Fibroblast of mammary gland (primary cell): ENCODE measurements at regions not wholly inside any gene's neighbourhood (a gene's known extent, or its start where the extent isn't known, plus 50 kb on each side); places are given as distances from the start of the nearest gene placed in this dataset.

Source experiments
- DNase-seq: peaks from one replicate; pipeline ENCODE4 v3.0.0-alpha.2; 2010; ENCODE audit warnings: low read depth
- H3K4me3 ChIP-seq: 2 replicates; pipeline ENCODE4 v1.5.1; 2011; ENCODE audit warnings: low read depth, mild to moderate bottlenecking, low read length, moderate library complexity; ENCODE audit not compliant: control insufficient read depth
- CTCF ChIP-seq: conservative IDR thresholded peaks from 2 replicates; pipeline ENCODE4 v1.5.1; 2011; ENCODE audit warnings: low read depth, low read length, inconsistent platforms; ENCODE audit not compliant: control insufficient read depth, insufficient read depth

DNA sequence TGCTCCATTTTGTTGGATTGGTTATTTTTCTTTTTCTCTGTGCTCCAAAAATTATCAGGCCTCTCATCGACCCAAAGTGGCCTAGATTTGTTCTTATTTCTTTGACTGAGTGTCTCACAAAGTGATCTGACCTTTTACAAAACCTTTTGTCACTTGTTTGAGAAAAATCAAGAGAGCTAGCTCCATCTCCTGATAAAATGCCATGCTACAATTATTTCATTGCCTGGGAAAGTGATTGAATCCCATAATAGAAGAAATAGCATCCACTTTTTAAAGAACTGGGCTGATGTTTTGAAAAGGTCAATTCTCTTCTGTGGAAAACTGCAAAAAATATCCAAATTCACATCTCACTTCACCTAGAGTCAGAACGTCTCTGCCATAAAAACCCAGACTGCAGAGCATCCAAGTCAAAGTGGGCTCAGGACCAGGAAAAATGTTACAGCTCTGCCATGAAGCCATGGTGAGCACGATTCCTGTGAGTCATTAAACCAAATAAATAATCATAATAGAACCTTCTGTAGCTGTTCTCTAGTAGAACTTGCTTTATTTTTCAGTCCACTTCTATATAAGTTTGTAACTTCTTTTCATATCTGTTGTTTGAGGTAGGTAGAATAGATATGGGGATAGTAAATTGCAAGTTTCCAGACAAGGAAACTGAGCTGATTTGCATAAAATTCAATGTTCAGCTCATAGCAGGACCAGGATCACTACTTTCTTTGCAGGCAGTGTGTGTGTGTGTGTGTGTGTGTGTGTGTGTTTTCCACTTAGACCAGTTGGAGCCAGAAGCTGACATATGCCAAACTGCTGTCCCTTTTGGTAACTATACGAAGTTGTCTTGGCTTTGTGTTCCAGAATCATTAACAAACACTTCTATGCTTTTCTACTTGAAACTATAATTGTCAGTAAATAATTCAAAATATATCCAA, 632.5 kb upstream of the ANKRD30A start:
- no peak for TF ChIP-seq CTCF
- H3K4me3 ChIP-seq: no peak overlapping the region
- DNase-seq: peak; percentile 83

DNA sequence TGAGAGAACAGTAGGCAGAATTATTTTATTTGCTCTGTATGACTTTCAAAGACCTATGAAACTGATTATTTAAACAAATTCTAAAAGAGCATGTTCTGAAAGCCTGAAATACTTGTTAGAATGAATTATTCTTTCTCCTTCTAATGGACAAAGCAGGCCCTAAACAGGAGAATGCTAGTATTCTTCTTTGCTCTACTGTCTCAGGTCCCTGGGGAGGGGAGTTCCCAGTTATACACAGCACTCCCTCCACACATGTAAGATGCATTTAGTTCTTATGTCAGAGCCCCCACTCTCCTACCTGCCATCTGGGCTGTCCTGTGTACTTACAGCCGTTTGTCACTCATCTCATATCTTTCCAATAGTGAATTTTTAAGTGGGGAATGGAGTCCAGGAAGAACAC, 633.5 kb upstream of the ANKRD30A start:
- DNase-seq: no peak
- no peak overlapping the region for H3K4me3 ChIP-seq
- TF ChIP-seq CTCF: no peak

DNA sequence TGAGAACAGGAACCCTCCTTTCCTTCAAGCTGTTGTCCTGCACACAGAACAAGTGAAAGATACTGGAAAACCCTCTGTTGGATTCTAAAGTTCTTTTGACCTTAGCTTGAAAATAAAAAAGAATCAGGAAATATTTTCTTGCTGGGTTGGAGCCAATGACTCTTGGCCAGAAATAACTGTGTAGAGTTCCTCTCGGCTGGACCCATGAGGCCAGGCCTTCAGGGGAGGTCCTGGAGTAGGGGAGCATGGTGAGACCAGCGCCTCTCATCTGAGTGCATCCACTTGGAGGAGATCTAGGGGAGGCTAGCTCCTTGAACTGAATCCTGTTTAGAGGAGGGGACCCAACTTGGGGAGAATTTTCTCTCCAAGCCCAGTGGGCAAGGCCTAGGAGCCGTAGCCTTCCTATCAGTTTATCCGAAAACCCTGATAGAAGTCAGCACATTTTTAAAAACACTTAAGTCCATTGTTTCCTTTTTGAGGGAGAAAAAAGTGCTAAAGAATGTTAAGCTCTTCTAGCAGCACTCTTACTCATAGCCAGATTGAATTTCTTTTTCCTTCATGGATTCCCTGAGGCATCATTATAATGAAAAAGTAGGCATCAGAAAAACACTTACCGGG, 635.7 kb upstream of the ANKRD30A start:
- no peak overlapping the region for H3K4me3 ChIP-seq
- peak; percentile 77 for DNase-seq
- TF ChIP-seq CTCF: no peak

DNA sequence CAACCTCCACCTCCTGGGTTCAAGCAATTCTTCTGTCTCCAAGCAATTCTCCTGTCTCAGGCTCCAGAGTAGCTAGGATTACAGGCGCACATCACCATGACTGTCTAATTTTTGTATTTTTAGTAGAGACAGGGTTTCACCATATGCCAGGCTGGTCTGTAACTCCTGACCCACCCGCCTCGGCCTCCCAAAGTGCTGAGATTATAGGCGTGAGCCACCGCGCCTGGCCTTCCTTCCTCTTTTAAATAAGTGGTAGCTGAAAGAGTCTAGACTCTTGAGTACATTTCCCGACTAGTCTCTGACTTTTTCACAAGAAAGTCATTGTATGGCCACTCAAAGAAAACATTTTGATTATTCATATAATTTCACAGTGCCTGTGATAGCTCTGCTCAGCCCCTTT, 636.2 kb upstream of the ANKRD30A start:
- no peak overlapping the region for H3K4me3 ChIP-seq
- DNase-seq: no peak
- no peak for TF ChIP-seq CTCF

GRCh38 chr10:36488579-36488978, 636.8 kb upstream of the ANKRD30A start:
- no peak for TF ChIP-seq CTCF
- H3K4me3 ChIP-seq: no peak overlapping the region
- no peak for DNase-seq

DNA sequence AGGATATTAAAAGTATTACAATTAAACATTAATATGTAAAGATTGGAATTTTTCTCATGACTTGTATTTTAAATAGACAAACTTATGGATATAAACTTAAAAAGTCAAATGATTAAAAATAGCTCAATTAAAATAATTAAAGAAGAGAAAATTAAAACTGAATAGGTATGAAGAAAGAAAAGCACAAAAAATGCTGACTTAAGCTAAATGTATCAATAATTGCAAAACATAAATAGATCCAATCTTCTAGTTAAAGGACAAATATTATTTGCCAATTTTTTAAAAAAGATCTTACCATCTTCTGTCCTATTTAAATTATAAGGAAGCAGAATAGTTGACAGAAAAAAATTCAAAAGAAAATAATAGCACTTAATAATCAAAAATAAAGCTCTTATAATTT, 646.3 kb upstream of the ANKRD30A start:
- no peak for TF ChIP-seq CTCF
- no peak overlapping the region for H3K4me3 ChIP-seq
- DNase-seq: no peak
